Left cardiac atrium (tissue), 4 donors: ENCODE measurements at regions not wholly inside any gene's neighbourhood (a gene's known extent, or its start where the extent isn't known, plus 50 kb on each side); places are given as distances from the start of the nearest gene placed in this dataset.
"Not testable (repeated sequence)": the region's sequence is repeated elsewhere in the genome, so short reads cannot be mapped to it uniquely, and the experiment has no call there.

Source experiments
- ATAC-seq, 2 donors: fragments of 200-7000 bp; cut with Tn5 transposase; one replicate each; pipeline ENCODE4 v1.9.1; 2020; ENCODE audit warnings: mild to moderate bottlenecking in 2 of 2, moderate library complexity in 2 of 2
- DNase-seq: peaks from one replicate; pipeline ENCODE4 v3.0.0-alpha.2; 2020
- intact Hi-C, 2 donors: fragments of 100-400 bp; cut with DNase I; formaldehyde crosslinking; loops; one replicate each; pipeline versions ENCODE4 v1.14.1 to v1.15.1; 2022 to 2023
- donor health status: DM: no; HTN: yes; CAD: no.
- donor health status: DM: no; HTN: yes; CAD: no; lungs with severe emphysema.
- donor health status: DM: yes; HTN: yes; CAD: no.
- donor health status: Dilated cardiomyopathy.

DNA sequence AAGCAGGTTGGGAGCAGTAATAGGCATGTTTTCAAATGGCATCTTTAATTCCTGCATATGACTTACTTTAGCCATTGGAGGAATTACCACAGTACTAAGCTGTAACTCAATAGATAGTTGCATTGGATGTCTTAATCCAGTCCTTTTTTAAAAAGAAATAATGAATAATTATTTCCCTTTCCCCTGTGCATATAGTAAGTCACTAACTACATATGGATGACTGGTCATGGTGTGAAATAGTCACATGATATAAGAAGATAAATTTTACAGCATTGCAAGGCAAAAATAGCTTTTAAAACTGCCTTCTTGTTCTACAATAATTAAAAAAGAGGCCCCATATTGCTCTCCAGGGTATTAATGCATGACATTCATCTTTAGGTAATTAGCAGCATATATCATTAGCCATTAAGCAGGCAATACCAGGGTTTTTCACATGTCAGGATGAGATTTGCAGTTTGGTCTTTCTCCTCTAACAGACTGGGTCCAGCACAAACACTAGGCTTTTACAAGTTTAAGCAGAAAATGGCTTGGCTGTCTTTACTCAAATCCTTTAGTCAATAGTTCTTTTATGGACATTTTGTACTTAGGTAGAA lies 606.4 kb upstream of the RORB start:
- DNase-seq (no peak), ATAC-seq (no peak)
- intact Hi-C loops, result no loop called here

DNA sequence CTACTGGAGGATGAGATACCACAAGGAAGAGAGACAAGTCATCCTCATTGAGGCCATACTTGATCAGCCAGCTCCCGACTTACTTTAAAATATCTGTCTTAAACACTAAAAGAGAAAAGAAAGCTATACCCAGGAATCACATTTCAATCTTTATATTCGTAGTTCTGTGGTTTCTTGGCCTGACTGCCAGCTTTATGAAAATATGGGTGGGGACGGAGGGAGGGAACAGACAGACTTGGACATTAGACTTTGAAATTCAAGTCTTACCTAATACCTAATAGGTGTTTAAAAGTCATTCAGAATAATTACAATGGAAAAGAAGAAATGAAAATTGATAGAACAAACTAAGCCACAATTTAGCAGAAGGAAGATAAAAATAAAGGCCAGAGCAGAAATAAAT lies 604.8 kb upstream of the RORB start:
- intact Hi-C loops, result no loop called here
- DNase-seq, result no peak
- no peak for ATAC-seq

DNA sequence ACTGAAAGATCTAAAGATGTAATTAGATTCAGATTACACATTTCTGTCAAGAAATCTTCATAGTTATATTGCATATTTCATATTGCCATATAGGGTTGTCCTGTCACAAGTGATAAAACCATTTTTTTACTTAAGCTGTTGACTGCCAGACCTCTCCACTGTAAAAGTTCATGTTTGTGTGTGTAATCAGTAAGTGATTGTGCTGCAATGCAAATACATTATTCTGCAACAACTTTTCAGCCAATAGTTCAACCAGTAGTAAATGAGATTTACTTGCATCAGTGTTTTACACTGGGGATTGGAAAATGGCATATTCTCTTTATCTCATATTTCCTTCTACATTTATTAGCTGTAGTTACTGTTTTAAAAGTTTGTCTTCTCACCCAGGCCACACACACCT lies 603.9 kb upstream of the RORB start:
- ATAC-seq (no peak), DNase-seq (no peak)
- intact Hi-C loops, result no loop called here

DNA sequence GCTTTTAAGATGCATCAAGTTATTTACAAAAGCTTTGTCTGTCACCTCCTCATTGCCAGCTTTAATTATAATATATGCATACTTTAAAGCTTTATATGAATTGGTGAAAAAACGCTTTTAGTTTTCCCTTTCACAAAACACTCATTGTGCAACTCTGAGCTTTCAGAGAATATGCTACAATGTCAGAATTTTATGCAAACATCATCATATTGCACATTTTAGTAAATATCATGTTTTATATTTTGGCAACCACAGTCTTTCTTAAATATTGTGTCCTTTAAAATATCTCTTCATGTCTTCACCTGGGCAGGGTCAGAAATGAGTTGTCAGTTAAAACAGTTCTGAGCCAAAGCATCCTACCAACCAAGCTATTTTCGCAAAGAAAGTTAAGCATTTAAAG lies 601.1 kb upstream of the RORB start:
- DNase-seq (no peak), ATAC-seq (no peak)
- intact Hi-C loops, result no loop called here

DNA sequence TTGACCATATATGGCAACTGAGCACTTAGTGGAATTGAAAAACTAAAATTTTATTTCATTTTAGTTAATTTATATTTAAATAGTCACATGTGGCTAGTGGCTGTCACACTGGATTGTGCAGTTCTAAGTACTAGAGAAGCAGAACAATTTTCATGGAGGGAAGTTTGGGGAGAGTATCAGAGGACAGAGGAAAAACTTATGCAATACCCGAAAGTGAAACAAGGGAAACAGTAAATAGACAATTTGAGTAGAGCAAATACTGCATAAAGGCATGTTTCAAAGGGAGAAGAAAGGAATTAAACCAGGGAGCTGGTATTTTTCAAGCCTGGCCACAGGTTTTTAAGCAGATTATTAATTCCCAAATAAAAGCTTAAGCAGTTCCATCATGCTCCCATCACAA lies 590.5 kb upstream of the RORB start:
- no peak for ATAC-seq
- intact Hi-C loops, result no loop called here

DNA sequence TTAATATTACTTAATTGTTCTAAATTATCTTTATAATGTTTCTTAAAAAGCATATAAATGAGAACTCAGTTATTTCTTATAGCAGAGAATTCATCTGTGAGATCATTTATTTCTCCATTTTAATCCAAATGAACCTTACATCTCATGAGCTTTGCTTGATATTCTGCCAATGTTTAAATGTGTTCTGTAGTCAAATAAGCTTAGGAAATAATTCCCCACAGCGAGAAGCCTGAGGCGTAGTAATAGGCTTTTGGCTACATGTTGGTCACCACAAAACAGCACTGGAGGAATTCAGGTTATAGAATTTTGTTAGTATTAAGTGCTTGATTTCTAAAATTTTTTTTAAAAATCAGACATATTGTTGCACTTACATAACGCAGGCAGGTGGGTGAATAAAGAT lies 585.3 kb upstream of the RORB start:
- intact Hi-C loops, result no loop called here
- no peak for DNase-seq
- ATAC-seq, result no peak

More for the DNA sequence above, 590.5 kb upstream of the RORB start:
- DNase-seq, result no peak

DNA sequence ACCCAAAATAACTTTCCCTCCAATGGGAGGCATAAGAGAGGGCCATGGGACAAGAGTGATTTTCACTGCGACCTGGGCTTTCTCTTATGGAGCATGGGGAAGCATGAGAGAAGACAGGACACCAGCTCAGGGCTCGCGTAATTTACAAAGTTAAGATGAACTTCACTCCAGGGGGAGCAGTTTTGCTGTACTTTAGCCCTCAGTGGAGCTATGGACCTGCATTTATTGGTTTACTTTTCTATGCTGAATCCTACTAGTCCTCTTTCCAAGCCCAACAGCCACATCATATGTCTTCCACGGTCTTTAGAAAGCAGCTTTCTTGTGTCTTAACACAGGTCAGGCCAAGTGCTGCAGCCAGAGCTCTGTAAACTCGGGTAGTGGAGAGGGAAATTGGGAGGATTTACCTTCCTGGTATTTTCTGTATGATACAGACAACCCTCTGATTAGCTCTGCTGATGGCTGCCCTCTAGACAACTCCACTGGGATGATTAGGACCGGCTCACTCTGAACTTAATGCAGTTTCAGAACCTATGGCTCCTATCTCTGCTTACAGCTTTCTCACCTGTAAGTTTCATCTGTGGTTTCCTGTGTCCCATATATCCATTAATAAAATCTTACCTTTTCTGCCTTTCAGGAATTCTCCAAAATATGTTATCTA lies 581.0 kb upstream of the RORB start:
- ATAC-seq, result no peak
- intact Hi-C loops, result no loop called here
- no peak for DNase-seq

DNA sequence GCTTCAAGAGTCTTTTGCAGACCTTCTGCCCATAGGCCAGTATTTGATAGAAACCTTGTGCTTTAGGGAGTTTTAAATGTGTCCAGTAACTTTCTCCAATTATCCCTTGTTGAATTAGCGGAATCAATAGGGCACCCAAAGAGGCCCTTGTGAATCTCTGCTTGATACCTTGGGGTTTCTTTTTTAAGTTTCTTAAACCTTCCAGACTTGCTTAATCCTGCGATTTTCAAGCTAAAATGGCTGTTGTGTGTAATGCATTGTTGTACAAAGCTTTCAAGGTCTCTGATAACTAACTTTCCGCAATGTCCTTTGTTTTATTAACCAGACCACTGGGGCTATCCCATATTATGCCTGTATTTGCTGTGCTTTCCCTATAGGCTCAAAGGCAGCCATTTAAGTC lies 577.4 kb upstream of the RORB start:
- no peak for DNase-seq
- intact Hi-C loops, result no loop called here
- no peak for ATAC-seq

DNA sequence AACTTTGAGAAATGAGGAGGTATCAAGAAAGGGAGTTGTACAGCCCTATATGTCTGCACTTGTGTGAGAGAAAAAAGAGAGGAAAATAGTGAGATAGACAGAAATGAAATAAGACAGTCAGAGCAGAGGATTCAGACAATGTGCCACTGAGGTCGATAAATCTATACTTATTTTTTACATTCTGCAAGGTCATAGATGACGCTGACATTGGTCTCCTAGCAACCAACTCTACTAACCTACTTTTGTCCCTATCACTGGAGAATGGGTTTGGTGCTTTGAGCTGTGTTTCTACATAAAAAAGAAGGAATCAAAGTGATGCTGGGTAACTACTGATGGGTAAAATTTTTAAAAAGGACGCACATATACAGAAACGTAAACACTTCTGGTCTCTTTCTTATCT lies 573.3 kb upstream of the RORB start:
- ATAC-seq (no peak), DNase-seq (no peak)
- intact Hi-C loops, result no loop called here

DNA sequence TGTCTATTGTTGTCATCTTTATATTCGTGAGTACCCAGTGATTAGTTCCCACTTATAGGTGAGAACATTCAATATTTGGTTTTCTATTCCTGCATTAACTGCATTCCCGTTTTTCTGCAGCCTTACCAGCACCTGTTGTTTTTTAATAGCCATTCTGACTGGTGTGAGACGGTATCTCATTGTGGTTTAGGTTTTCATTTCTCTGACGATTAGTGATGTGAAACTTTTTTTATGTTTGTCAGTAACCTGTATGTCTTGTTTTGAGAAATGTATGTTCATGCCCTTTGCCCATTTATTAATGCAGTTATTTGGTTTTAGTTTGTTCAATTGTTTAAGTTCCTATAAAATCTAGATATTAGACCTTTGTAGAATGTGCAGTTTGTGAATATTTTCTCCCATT lies 546.0 kb upstream of the RORB start:
- intact Hi-C loops, result no loop called here
- DNase-seq, result no peak
- ATAC-seq, result no peak

DNA sequence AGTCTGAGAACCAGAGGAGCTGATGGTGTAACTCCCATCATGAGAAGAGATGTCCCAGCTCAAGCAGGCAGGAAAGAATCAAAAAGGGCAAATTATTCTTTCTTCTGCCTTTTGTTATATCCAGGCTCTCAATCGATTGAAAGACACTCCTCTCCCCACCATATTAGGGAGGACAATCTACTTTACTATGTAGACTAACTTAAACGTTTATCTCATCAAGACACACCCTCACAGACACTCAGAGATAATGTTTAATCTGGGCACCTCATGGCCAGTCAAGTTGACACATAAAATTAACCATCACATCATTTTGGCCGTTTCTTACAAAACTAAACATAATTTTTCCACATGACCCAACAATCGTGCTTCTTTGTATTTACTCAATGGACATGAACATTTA lies 534.3 kb upstream of the RORB start:
- no peak for DNase-seq
- intact Hi-C loops, result no loop called here
- ATAC-seq, result no peak

DNA sequence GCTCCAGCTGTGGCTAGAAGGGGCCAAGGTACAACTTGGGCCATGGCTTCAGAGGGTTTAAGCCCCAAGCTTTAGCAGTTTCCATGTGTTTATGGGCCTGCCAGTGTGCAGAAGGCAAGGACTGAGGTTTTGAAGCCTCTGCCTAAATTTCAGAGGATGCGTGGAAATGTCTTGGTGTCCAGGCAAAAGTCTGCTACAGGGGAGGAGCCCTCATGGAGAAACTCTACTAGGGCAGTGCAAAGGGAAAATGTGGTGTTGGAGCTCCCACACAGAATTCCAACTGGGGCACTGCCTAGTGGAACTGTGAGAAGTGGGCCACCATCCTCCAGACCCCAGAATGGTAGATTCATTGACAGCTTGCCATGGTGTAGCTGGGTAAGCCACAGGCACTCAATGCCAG lies 527.2 kb upstream of the RORB start:
- ATAC-seq (no peak), DNase-seq (no peak)
- intact Hi-C loops, result no loop called here

DNA sequence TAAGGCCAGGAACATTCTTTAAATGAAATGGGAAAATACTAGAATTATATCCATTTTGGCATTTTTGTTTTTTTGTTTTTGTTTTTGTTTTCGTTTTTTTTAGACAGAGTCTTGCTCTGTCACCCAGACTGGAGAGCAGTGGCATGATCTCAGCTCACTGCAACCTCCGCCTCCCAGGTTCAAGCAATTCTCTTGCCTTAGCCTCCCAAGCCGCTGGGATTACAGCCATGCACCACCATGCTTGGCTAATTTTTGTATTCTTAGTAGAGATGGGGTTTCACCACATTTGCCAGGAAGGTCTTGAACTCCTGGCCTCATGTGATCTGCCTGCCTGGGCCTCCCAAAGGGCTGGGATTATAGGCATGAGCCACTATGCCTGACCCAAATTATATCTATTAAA lies 520.7 kb upstream of the RORB start:
- ATAC-seq, DNase-seq, intact Hi-C loops: not testable (repeated sequence)

DNA sequence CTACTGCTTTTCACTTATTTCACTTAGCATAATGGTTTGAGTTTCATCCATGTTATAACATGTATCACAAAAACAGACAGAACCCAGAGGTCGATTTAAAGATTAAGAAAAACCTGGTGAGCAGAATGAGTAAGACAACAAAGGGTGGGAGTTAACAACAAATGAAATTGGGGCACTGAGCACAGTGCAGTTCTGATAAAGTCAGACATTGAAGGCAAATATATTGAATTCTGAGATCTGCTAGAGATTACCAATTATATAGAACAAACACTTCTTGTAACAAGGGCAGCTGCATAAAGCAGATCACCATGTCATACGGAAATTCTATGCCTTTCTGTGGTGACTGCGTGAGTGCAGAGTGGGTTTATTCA lies 517.3 kb upstream of the RORB start:
- no peak for ATAC-seq
- intact Hi-C loops, result no loop called here
- no peak for DNase-seq

DNA sequence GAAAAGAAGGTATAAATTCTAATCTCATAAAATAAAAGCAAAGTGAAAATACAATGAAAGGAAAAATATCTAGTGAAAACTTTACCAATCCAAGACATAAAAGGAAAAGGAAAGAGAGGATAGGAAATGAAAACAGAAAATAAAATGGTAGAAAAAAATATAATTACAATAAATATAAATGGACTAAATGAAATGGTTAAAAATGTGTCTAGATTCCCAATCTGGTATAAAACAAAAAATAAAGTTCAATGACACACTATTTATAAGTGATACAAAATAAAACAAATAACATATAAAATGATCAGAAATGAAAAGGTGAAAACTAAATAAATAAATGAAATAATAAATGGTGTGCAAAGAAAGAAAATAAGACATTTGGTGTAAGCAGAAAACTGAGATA lies 516.4 kb upstream of the RORB start:
- DNase-seq (no peak), ATAC-seq (no peak)
- intact Hi-C loops, result no loop called here

DNA sequence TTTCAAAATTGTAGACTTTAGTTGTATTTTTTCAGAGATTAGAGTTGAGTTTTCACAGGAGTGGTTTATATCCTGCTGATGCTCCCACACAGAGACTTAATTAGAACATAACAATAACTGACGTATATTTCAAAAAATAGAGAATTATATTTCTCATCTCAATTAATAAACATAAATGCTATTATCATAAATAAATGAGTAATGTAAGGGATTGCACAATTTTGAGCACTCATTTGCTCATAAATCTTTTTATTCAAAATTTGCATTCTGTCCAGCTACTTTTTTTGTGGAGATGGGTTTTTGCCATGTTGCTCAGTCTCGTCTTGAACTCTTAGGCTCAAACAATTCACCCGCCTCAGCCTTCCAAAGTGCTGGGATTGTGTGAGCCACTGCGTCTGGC lies 515.7 kb upstream of the RORB start:
- ATAC-seq (no peak), DNase-seq (no peak)
- intact Hi-C loops, result no loop called here

DNA sequence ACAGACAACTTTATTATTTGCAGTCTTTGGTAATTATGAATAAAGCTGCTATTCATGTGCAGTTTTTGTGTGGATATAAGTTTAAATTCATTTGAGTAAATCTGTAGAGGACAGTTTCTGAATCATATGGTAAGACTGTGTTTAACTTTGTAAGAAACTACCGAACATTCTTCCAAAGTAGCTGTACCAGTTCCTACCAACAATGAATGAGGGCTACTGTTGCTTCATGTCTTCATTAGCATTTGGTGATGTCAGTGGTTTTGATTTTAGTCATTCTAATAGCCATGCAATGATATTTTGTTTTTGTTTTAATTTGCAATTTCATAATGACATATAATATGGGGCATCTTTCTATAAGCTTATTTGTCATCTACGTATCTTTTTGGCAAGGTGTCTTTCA lies 501.3 kb upstream of the RORB start:
- intact Hi-C loops, result no loop called here
- DNase-seq, result no peak
- ATAC-seq, result no peak

DNA sequence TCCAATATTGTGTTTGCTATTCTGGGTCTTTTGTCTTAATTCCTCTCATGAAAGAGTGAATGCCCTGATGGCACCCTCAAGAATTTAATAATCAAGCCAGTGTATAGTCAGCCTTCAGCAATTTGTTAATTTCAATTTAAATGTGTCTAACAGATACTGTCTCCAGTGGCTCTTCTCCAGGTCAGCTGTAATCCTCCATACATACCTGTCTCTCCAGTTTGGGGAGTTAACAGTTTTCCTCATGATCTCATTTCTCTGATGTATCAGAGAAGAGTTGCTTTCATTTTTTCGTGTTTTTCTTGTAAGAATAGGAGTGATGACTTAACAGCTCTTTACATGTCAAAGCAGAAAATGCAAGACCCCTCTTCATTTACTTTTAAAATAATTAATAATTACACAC lies 500.3 kb upstream of the RORB start:
- DNase-seq (no peak), ATAC-seq (no peak)
- intact Hi-C loops, result no loop called here

DNA sequence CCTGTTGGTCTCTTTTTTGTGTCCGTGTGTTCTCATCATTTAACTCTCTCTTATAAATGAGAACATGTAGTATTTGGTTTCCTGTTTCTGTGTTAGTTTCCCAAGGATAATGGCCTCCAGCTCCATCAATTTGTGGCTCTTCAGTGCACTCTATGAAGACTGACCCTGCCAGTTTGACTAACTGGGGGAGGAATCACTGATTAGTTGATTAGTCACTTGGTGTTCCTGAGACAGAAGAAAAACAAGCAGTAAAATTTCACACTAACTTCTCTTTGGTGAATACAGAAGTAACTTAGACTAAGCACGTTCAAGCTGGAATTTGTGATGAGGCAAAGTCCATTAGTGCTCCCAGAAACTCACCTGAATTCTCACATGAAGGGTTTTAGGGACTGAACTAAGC lies 495.8 kb upstream of the RORB start:
- intact Hi-C loops, result no loop called here
- ATAC-seq, result no peak
- no peak for DNase-seq

DNA sequence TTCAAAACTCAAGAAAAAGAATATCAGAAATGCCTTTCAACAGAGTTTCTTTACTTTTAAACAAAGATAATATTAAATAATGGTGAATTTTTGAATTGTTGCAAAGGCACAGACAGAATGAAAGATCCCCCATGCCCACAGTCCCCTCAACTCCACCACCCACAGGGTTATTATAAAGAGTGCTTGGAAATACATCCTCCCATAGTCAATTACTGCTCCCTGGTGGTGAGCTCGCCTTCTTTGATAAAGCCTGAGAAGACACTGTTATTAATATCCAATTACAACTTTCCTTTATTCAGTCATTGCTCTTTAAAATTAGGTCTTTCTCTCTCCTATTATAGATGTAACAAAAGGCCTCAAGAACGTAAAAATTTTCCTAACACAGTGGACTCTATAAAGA lies 490.2 kb upstream of the RORB start:
- intact Hi-C loops, result no loop called here
- no peak for ATAC-seq
- DNase-seq, result no peak

DNA sequence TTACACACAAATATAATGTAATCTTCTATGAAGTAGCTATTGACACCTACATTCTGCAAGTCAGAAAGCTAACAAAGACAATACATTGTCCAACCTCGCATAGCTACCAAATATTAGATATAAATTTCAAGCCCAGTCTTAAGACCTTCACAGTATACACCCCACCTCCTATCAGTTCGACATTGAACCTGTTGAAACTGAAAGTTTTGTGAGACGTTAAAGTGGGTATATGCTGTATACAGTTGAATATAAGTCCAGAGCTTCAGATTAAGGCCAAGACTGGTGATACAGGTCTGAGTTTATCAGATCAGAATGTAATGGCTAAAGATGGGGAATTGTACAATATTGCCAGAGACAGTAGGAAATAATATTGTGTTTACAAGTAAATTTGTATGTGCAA lies 489.3 kb upstream of the RORB start:
- intact Hi-C loops, result no loop called here
- ATAC-seq (no peak), DNase-seq (no peak)

DNA sequence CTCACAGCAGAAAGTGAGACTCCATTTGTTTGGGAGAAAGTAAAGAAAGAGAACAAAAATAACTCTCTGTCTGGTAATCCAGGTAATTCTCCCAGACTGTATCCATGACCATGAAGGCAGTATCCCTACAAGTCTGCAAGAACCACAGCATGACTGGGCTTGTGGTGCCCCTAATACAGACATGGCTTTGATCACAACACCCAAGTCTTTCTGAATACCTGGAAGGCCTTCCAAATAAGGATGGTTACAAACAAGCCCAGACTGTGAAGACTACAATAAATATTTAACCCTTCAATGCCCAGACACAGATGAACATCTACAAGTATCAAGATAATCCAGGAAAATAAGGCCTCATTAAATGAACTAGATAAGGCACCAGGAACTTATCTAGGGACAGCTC lies 481.1 kb upstream of the RORB start:
- no peak for DNase-seq
- intact Hi-C loops, result no loop called here
- no peak for ATAC-seq
